H9 (cell line): ENCODE measurements at regions not wholly inside any gene's neighbourhood (a gene's known extent, or its start where the extent isn't known, plus 50 kb on each side); places are given as distances from the start of the nearest gene placed in this dataset.

Experiments used
- DNase-seq: peaks from one replicate; pipeline ENCODE4 v3.0.0-alpha.2; 2017
- H2AFZ ChIP-seq: one replicate; pipeline ENCODE4 v1.6.1; 2013; ENCODE audit warnings: mild to moderate bottlenecking, low read length, control low read depth, moderate library complexity
- H2AK5ac ChIP-seq: 2 replicates; pipeline ENCODE4 v1.6.1; 2013; ENCODE audit warnings: low read length, control low read depth, mixed read lengths; ENCODE audit not compliant: insufficient read length
- H2BK120ac ChIP-seq: one replicate; pipeline ENCODE4 v1.6.1; 2013; ENCODE audit warnings: low read depth, mild to moderate bottlenecking, low read length, control low read depth, inconsistent platforms; ENCODE audit not compliant: poor library complexity, severe bottlenecking
- H2BK12ac ChIP-seq: 2 replicates; pipeline ENCODE4 v1.6.1; 2013; ENCODE audit warnings: low read length, control low read depth, mixed read lengths, low read depth; ENCODE audit not compliant: insufficient read length
- H2BK15ac ChIP-seq: 2 replicates; pipeline ENCODE4 v1.6.1; 2013; ENCODE audit warnings: low read depth, low read length, control low read depth
- H2BK20ac ChIP-seq: one replicate; pipeline ENCODE4 v1.6.1; 2013; ENCODE audit warnings: low read depth, mild to moderate bottlenecking, low read length, control low read depth, inconsistent platforms; ENCODE audit not compliant: poor library complexity, severe bottlenecking
- H2BK5ac ChIP-seq: 2 replicates; pipeline ENCODE4 v1.6.1; 2013; ENCODE audit warnings: low read length, control low read depth, mixed read lengths; ENCODE audit not compliant: insufficient read length
- H3K14ac ChIP-seq: 2 replicates; pipeline ENCODE4 v1.6.1; 2013; ENCODE audit warnings: low read length, control low read depth; ENCODE audit not compliant: insufficient read depth
- H3K18ac ChIP-seq: 2 replicates; pipeline ENCODE4 v1.6.1; 2013; ENCODE audit warnings: low read depth, mild to moderate bottlenecking, mixed read lengths, low read length, control low read depth; ENCODE audit not compliant: insufficient read length
- H3K23ac ChIP-seq: 2 replicates; pipeline ENCODE4 v1.6.1; 2013; ENCODE audit warnings: low read length, control low read depth, mixed read lengths, low read depth; ENCODE audit not compliant: insufficient read length
- H3K23me2 ChIP-seq: 2 replicates; pipeline ENCODE4 v1.6.1; 2013; ENCODE audit warnings: low read depth, mild to moderate bottlenecking, mixed read lengths, low read length, control low read depth; ENCODE audit not compliant: insufficient read length, poor library complexity, severe bottlenecking
- H3K27ac ChIP-seq: 2 replicates; pipeline ENCODE4 v1.5.1; 2013; ENCODE audit warnings: low read length, control low read depth, mixed read lengths, low read depth; ENCODE audit not compliant: insufficient read length
- H3K27me3 ChIP-seq: 2 replicates; pipeline ENCODE4 v1.6.1; 2013; ENCODE audit warnings: low read length, control low read depth, inconsistent platforms; ENCODE audit not compliant: insufficient read depth
- H3K4ac ChIP-seq: 2 replicates; pipeline ENCODE4 v1.6.1; 2013; ENCODE audit warnings: low read depth, mild to moderate bottlenecking, control low read depth, inconsistent platforms, low read length, moderate library complexity
- H3K4me1 ChIP-seq: 2 replicates; pipeline ENCODE4 v1.6.1; 2013; ENCODE audit warnings: low read length, control low read depth, inconsistent platforms; ENCODE audit not compliant: insufficient read depth
- H3K4me2 ChIP-seq: 2 replicates; pipeline ENCODE4 v1.6.1; 2013; ENCODE audit warnings: low read length, control low read depth, mixed read lengths; ENCODE audit not compliant: insufficient read length, insufficient read depth
- H3K56ac ChIP-seq: 2 replicates; pipeline ENCODE4 v1.6.1; 2013; ENCODE audit warnings: low read depth, mild to moderate bottlenecking, mixed read lengths, low read length, control low read depth; ENCODE audit not compliant: insufficient read length
- H3K79me1 ChIP-seq: 2 replicates; pipeline ENCODE4 v1.6.1; 2013; ENCODE audit warnings: low read depth, mild to moderate bottlenecking, moderate library complexity, low read length, control low read depth, inconsistent platforms; ENCODE audit not compliant: insufficient read depth, poor library complexity, severe bottlenecking
- H3K79me2 ChIP-seq: 2 replicates; pipeline ENCODE4 v1.6.1; 2013; ENCODE audit warnings: low read length, control low read depth, inconsistent platforms; ENCODE audit not compliant: insufficient read depth
- H3K9ac ChIP-seq: 2 replicates; pipeline ENCODE4 v1.6.1; 2013; ENCODE audit warnings: low read length, control low read depth, mixed read lengths; ENCODE audit not compliant: insufficient read length; ENCODE audit errors: extremely low read depth
- H3K9me3 ChIP-seq: one replicate; pipeline ENCODE4 v1.6.1; 2013; ENCODE audit warnings: low read depth, low read length, inconsistent platforms; ENCODE audit not compliant: control insufficient read depth
- H3T11ph ChIP-seq: one replicate; pipeline ENCODE4 v1.6.1; 2013; ENCODE audit warnings: mild to moderate bottlenecking, low read length, control low read depth, inconsistent platforms
- H4K20me1 ChIP-seq: one replicate; pipeline ENCODE4 v1.6.1; 2013; ENCODE audit not compliant: control insufficient read depth, insufficient read length, insufficient read depth
- H4K5ac ChIP-seq: 2 replicates; pipeline ENCODE4 v1.6.1; 2013; ENCODE audit warnings: low read depth, mild to moderate bottlenecking, mixed read lengths, low read length, control low read depth; ENCODE audit not compliant: insufficient read length
- H4K8ac ChIP-seq: replicated peaks from 2 replicates; pipeline ENCODE4 v1.6.1; 2013; ENCODE audit warnings: low read length, control low read depth, mixed read lengths, low read depth; ENCODE audit not compliant: insufficient read length
- H4K91ac ChIP-seq: 2 replicates; pipeline ENCODE4 v1.6.1; 2013; ENCODE audit warnings: low read depth, mild to moderate bottlenecking, moderate library complexity, mixed read lengths, low read length, control low read depth; ENCODE audit not compliant: insufficient read length
- H3K27ac Mint-ChIP-seq, 3 experiments: 2 replicates in 2 of 3; 3 replicates in 1 of 3; pipeline ENCODE4 v1.8.0; 2020 to 2021; ENCODE audit warnings: mixed read lengths in 3 of 3, mild to moderate bottlenecking in 1 of 3, moderate library complexity in 1 of 3
- H3K27me3 Mint-ChIP-seq: 2 replicates; pipeline ENCODE4 v1.8.0; 2021; ENCODE audit warnings: low read depth, mild to moderate bottlenecking, moderate library complexity, mixed read lengths
- H3K36me3 Mint-ChIP-seq, 3 experiments: 2 replicates in 2 of 3; 3 replicates in 1 of 3; pipeline ENCODE4 v1.8.0; 2020 to 2021; ENCODE audit warnings: low read depth in 3 of 3, mixed read lengths in 3 of 3; ENCODE audit not compliant: insufficient read depth in 1 of 3
- H3K4me1 Mint-ChIP-seq, 2 experiments: 2 replicates each; pipeline ENCODE4 v1.8.0; 2020; ENCODE audit warnings: mixed read lengths in 2 of 2
- H3K4me3 Mint-ChIP-seq, 2 experiments: 2 replicates in 1 of 2; 3 replicates in 1 of 2; pipeline ENCODE4 v1.8.0; 2020 to 2021; ENCODE audit warnings: mild to moderate bottlenecking in 2 of 2, mixed read lengths in 2 of 2, moderate library complexity in 1 of 2
- H3K9me3 Mint-ChIP-seq, 2 experiments: 2 replicates in 1 of 2; 3 replicates in 1 of 2; pipeline ENCODE4 v1.8.0; 2020; ENCODE audit warnings: mild to moderate bottlenecking in 2 of 2, mixed read lengths in 2 of 2, moderate library complexity in 1 of 2
- WGBS: extraction: QIAGEN DNeasy Blood & Tissue Kit; methylation state at CpG from one replicate; pipeline ENCODE4 v1.1.7; 2013; ENCODE audit warnings: missing lambda C conversion rate, low lambda C conversion rate, mixed read lengths; ENCODE audit not compliant: insufficient read length; ENCODE audit errors: extremely low coverage; 5-methylcytosine and 5-hydroxymethylcytosine counted together
- TF ChIP-seq, protein P1 (sequence below): fragments of 200-600 bp; sonication (generic); conservative IDR thresholded peaks from 3 replicates; pipeline ENCODE4 v1.8.0; 2021; ENCODE audit warnings: antibody characterized with exemption, mild to moderate bottlenecking

DNA sequence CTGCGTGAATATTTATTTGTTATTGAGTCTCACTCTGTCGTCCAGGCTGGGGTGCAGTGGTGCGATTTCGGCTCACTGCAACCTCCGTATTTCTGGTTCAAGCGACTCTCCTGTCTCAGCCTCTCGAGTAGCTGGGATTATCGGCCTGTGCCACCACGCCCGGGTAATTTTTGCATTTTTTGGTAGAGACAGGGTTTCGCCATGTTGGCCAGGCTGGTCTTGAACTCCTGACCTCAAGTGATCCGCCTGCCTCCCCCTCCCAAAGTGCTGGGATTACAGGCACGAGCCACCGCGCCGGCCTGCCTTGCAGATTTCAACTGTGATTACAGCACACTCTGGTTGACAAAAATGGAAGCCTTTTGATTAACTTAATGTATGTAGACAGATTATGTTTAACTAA lies 730.0 kb upstream of the VSTM2A start:
- H3K9me3 Mint-ChIP-seq, result peaks cover 0 to 4% of the 10 kb centered on the region in 2 experiments; a peak in 1 of 5 replicates
- Histone ChIP-seq H3K14ac (no peak overlapping the region), H3K4me1 (no peaks in the 10 kb centered on the region), H3K23me2 (no peaks in the 10 kb centered on the region), H3K9me3 (no peaks in the 10 kb centered on the region), H4K20me1 (no peaks in the 10 kb centered on the region), H3K56ac (no peak overlapping the region), H3K27ac (no peak overlapping the region), H3K79me1 (no peaks in the 10 kb centered on the region), H3K18ac (no peak overlapping the region), H2BK20ac (no peak overlapping the region), H2BK12ac (no peak overlapping the region), H2BK15ac (no peak overlapping the region), H3T11ph (no peak overlapping the region), H4K91ac (no peak overlapping the region), H2BK5ac (no peak overlapping the region), H3K9ac (no peak overlapping the region), H2AFZ (no peak overlapping the region), H4K5ac (no peak overlapping the region), H3K27me3 (no peaks in the 10 kb centered on the region), H3K79me2 (no peaks in the 10 kb centered on the region), H2BK120ac (no peak overlapping the region), H2AK5ac (no peak overlapping the region), H3K4ac (no peak overlapping the region), H3K4me2 (no peak overlapping the region), H3K23ac (no peak overlapping the region), H4K8ac (no peak overlapping the region)
- no peak overlapping the region for H3K27ac Mint-ChIP-seq
- no peak for DNase-seq
- H3K4me3 Mint-ChIP-seq, result no peak overlapping the region; a peak in 1 of 5 replicates
- H3K4me1 Mint-ChIP-seq, result no peaks in the 10 kb centered on the region
- H3K27me3 Mint-ChIP-seq, result no peaks in the 10 kb centered on the region; the same call in 1 of the 2 replicates
- no CpG with 5 or more reads among the region's 16 CpGs for WGBS
- TF ChIP-seq, protein P1, sequence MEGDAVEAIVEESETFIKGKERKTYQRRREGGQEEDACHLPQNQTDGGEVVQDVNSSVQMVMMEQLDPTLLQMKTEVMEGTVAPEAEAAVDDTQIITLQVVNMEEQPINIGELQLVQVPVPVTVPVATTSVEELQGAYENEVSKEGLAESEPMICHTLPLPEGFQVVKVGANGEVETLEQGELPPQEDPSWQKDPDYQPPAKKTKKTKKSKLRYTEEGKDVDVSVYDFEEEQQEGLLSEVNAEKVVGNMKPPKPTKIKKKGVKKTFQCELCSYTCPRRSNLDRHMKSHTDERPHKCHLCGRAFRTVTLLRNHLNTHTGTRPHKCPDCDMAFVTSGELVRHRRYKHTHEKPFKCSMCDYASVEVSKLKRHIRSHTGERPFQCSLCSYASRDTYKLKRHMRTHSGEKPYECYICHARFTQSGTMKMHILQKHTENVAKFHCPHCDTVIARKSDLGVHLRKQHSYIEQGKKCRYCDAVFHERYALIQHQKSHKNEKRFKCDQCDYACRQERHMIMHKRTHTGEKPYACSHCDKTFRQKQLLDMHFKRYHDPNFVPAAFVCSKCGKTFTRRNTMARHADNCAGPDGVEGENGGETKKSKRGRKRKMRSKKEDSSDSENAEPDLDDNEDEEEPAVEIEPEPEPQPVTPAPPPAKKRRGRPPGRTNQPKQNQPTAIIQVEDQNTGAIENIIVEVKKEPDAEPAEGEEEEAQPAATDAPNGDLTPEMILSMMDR, result no peak
- H3K36me3 Mint-ChIP-seq, result no peaks in the 10 kb centered on the region
